HG02642 (cell line): ENCODE measurements at regions not wholly inside any gene's neighbourhood (a gene's known extent, or its start where the extent isn't known, plus 50 kb on each side); places are given as distances from the start of the nearest gene placed in this dataset.
"Not testable (repeated sequence)": the region's sequence is repeated elsewhere in the genome, so short reads cannot be mapped to it uniquely, and the experiment has no call there.

Source experiments
- ATAC-seq: cut with Tn5 transposase; IDR thresholded peaks from one replicate; pipeline ENCODE4 v1.9.1; 2021; ENCODE audit warnings: mild to moderate bottlenecking; ENCODE audit not compliant: unreplicated experiment, poor library complexity

DNA sequence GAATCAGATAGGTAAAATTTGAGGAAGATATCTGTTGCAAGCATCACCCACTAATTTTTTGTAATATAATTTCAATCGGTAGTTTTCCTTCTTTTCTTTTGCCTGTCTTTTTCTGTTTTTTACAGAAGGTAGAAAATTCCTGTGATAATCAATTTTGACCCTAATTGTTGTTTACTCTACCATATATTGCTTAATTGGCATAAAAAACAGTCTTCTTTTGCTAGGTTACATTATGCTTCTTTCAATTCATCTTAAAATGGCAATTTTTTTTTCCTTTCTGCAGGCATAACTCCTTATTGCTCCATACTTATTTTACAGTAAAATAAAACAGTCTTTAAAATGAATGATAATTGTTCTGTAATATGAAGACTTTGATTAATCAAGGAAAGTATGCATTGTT lies 286.2 kb upstream of the LRP1B start:
- ATAC-seq: no peak

DNA sequence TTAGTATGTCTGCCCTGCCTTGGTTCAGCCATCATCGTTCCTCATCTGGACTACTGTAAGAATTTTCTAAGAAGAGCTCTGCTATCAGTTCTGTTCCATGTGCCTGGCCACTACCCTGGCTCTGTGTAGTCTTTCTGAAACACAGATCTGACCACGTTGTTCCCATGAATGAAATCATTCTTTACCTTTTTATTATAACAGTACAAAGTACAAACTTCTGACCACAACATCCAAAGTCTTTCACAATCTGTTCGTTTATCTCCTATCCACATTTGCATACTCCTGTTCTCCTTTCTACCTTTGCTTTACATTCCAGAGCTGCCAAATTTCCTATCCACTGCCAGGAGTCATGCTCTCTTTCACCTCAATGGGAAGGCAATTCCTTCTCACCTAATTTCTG lies 284.6 kb upstream of the LRP1B start:
- no peak for ATAC-seq

DNA sequence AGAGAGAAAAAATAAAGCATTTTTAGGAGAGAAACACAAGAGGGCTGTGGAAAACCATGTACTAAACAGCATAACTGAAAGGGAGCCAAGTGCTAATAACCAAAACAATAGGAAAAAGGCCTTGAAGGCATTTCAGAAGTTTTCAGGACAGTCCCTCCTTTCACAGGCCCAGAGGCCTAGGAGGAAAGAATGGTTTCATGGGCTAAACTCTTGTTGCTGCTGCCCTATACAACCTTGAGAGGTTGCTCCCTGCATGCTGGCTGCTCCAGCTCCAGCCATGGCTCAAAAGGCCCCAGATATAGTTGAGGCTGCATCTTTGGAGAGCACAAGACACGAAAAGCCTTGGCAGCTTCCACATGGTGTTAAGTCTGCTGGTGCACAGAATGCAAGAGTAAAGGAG lies 267.4 kb upstream of the LRP1B start:
- ATAC-seq: no peak

DNA sequence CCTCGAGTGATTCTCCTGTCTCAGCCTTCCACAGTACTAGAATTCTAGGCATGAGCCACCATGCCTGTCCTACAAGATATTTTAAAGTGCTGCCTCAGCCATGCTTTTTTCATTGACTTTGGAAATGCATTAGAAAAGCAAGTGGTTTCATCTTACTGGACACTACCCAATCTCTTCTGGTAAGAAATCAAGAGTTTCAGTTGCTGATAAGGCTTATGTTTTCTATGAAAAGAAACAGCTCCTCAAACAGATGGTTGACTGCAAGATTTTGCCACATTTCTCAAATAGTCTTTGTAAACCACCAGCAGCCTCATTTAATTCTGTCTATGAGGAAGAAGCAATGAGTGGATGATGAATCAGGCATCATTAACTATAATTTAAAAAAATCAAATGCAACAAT lies 264.5 kb upstream of the LRP1B start:
- no peak for ATAC-seq

DNA sequence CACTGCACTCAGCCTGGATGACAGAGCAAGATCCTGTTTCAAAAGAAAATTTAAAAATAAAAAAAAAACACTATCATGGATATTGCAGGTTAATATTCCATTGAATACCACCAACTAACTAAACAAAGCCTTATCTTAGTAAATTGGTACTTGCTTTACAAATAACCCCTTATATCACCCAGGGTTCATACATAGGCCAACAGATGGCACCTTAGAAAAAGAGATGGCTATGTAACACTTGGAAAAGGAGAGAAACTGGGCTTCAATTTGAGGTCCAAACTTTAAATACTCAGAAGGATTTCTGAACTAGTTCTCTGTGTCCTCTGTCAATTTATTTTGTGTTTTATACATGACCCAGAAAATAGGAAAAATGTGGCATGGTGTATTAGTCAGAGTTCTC lies 249.6 kb upstream of the LRP1B start:
- no peak for ATAC-seq

DNA sequence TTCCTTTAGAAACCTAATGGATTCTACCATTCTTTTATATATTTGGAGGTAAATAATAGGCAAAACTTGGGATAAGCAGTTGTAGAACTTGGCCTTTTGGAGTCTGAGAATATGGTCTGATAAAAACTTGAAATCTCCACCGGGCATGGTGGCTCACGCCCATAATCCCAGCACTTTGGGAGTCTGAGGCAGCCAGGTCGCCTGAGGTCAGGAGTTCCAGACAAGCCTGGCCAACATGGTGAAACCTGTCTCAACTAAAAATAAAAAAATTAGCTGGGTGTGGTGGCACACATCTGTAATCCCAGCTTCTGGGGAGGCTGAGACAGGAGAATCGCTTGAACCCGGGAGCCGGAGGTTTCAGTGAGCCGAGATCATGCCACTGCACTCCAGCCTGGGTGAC lies 231.3 kb upstream of the LRP1B start:
- ATAC-seq: not testable (repeated sequence)

DNA sequence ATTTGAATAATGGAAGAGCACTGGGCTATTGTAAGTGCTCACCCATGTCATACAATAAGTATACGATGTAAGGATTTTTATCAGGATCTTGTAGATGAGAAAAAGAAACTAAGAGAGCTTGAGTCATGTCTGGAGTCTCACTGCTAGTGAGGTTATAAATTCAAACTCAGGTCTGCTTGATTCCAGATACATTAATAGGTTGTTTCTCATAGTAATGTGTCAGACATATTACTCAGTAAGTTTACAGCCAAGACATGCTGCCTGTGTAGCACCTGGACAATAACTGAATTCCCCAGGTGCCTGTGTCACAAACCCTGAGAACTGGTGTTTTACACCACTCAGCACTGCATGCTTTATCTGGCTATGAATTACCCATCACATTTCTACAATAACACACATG lies 216.9 kb upstream of the LRP1B start:
- ATAC-seq: no peak

DNA sequence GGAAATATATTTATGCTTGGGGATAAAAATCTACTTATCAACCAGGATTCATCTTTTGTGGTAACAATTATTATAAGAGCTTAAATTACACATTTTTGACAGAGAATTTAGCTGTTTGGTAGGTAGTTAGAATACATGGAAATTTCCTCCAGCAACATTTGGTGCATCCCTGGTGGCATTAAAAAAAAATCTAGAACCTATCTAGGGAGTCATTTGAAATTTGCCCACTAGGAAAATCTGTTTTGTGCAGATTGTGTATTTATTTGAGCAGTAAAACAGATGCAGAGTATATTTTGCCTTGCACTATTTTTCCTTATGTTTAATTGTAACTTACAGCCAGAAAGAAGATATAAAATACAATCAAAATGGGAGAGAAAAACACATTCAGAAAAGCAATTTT lies 208.4 kb upstream of the LRP1B start:
- ATAC-seq: no peak

DNA sequence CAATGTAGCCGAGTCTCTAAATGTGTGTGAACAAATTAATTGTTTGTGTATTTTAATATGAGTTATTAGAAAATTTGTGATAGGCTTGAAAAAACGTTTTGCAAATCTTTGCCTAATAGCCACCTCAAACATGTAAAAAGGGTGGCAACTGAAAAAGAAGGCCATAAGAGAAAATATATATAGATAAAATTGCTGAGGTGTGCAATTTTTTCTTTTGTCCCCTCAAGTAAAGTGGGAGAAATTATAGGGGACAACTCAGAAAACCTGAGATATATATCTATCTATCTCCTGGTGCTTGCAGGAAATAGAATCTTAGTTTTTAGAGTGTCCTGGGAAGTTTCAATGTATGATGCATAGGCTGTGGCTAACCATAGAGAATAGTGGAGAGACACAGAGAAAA lies 201.4 kb upstream of the LRP1B start:
- no peak for ATAC-seq

DNA sequence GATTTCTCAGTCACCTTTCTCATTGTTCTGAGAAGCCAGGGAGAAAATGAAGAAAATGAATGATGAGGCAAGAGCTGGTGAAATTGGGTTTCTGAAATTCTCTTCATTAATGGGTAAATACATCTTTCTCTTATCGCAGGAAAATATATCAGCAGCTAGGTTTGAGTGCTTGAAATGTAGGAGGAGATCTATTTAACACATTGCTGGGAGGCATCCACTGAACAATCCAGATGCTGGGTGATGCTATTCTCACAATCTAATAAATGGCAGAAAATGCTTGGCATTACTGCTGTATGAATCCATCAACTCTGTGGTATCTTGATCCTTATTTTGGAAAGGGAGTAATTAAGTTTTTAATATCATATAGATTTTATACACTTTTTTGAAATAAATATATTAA lies 199.6 kb upstream of the LRP1B start:
- no peak for ATAC-seq

DNA sequence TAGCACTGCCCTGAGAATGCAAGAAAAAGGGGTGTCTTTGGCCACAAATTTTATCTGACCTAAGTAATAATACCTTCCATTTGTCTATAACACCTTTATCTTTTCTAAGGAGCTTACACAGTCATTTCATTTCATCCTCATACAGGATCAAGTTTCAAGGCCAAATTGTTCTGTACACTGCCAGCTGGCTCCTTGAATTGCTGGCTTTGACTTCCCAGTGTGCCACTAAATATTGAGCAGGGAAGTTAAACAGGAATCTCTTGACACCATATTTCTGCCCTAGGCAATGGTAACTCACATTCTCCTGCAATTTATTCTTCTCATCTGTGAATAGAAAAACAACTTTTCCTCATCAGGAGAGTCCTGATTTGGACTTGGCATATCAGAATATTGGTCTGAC lies 195.1 kb upstream of the LRP1B start:
- no peak for ATAC-seq

DNA sequence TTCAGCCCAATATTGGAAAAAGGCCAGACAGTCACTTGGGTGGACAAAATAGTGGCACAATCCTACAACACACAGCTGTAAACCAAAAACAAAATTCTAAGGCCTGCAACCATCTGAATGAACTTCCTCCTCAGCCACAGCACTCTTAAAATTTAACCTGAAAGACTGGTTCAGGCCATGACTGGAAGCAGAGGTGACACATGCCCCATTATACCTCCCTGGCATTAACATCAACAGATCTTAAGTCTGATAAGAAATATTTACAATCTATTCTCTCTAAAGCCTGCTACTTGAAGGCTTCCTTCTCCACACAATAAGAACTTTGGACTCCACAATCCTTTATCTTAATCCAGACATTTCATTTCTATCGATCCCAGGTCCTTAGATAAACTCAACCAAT lies 192.4 kb upstream of the LRP1B start:
- no peak for ATAC-seq

DNA sequence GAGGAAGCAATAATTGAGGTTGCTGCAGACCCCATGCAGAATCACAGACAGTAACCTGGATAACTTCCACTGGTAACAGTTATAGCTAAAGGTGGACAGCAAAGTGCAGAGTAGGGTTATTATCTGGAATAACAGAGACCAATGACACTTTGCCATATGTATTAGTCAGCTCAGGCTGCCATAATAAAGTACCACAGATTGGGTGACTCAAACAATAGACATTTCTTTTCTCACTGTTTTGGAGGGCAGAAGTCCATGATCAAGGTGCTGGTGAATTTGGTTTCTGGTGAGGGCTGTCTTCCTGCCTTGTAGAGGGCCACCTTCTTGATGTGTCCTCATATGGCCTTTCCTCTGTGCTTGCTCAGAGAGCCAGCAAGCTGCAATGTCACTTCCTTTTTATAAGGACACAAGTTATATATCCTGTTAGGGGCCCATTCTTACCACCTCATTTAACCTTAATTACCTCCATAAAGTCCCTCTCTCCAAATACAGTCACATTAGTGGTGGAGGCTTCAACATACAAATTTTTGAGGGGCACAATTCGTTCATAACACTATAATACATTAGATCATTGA lies 191.0 kb upstream of the LRP1B start:
- no peak for ATAC-seq

DNA sequence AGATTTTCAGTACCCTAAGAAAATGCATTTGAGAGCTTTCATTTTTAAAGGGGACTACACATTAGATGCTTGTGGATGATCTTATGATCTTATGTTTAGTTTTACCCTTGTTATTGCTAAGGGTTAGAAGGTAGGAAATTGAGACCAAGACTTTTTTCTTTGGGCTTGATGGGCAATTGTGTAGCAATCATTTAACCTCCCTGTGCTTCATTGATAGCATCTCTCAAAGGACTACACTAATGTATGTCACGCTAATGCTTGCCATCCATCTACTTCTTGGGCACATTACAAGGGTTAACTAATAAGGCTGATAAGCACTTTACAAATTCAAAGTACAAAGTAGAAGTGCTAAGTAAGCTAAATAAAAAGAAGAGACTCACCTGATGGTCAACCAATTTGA lies 189.3 kb upstream of the LRP1B start:
- ATAC-seq: no peak

DNA sequence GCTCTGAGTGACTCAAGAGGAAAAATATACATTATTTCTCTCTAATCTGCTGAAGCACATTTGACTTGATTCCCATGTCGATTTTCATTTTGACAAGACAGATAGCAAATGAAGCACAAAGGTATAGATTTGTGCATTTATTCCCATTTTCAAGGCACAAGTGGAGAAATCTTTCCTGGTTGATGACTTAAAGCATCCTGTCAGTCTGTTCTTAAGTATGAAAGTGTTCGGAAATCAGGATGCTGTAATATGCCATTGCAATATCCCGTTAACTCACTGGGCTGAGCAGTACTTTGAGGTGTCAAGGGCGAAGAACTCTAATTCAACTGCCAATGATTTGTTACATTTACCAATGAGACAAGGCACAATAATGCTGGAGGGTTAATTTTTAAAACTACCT lies 185.2 kb upstream of the LRP1B start:
- ATAC-seq: no peak

DNA sequence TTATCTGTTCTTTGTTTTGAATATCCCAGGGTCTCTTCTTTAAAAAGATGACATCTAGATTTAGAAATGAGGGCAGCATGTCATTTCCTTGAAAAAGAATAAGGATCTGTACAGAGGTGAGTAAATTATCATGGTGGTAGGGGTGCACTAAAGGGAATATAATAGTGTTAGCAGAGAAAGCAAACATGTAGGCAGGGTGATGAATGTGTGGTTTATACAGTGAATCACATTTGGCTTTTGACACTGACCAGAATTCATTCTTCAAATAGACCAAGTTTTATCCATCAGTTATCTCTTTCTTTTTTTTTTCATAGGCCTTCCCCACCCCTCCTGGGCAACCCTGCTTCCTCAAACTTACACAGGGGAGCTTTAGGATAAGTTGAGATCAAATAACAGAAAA lies 184.5 kb upstream of the LRP1B start:
- no peak for ATAC-seq

DNA sequence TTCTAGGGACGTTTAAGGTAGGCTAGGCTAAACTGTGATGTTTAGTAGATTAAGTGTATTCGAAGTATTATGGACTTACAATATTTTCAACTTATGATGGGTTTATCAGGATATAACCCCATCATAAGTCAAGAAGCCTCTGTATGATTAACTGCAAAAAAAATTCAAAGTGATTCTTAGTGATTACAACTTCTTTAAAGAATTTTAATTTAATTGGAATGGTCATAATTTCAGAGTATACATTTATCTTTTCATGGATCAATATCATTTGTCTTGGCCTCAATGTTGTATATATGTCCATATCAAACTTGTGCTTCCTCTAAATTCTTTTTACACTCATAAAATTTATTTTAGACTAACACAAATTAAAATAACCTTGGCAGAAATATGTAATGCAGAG lies 183.3 kb upstream of the LRP1B start:
- ATAC-seq: no peak

DNA sequence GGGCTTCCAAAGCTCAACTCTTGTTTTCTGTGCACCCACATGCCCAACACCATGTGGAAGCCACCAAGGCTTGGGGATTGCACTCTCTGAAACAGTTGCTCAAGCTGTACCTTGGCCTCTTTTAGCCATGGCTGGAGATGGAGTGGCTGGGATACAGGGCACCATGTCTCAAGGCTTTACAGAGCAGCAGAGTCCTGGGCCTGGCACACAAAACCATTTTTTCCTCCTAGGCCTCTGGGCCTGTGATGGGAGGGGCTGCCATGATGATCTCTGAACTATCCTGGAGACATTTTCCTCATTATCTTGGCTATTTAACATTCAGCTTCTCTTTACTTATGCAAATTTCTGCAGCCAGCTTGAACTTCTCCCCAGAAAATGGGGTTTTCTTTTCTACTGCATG lies 179.7 kb upstream of the LRP1B start:
- no peak for ATAC-seq

DNA sequence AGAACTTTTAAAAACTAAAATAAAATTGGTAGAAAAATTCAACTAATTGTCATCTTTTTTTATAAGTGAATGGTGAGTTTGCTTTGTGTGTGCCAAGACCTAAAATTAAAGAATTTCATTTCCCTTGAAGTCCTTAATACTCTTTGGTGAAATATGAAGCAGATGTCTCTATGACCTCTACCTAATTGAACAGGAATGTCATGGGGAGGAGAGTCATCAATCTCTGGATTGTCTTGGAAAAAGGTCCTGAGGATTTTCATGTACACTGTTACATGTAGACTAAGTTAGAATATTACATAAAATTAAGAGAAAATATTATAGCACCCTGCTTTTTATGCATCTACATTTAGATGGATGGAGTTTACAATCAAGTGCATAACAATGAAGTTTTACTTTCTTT lies 177.9 kb upstream of the LRP1B start:
- ATAC-seq: no peak

DNA sequence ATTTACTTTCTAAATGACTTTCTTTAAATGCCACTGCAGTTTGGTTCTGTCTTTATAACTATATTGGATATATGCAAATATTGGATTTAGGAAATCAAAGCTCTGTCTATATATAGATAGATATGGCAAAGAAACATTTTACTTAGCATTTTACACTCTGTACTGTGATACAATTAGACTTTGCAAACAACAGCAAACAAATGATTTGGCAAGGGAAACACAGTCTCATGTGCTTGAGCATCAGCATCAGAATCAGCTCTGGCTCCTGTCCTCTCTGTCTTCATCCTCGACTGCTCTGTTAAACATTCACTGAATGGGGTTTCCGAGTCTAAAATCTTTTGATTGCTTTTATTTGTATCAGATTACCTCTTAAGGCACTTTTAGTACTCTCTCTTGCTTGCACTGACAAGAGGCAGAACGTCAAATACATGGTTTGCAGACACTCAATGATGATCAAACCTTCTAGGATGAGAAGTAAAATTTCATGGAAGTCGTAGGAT lies 176.8 kb upstream of the LRP1B start:
- no peak for ATAC-seq

DNA sequence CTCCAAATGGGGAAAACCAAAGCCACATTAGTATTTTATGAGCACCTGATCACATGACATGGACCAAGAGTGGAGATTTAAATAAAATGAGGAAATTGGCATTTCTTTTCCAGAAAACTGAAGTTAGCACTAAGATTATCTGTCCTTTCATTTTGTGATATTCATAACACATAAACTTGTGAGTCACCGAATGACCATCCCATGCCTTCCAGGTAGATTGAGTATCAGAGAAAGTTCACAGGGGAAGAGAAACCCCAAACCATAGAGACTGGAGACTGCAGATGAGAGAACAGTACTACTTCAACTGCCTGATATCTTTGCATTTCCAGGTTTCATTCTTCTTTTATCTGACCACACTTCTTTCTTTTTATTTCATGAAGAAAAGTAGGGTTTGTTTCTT lies 176.3 kb upstream of the LRP1B start:
- no peak for ATAC-seq

DNA sequence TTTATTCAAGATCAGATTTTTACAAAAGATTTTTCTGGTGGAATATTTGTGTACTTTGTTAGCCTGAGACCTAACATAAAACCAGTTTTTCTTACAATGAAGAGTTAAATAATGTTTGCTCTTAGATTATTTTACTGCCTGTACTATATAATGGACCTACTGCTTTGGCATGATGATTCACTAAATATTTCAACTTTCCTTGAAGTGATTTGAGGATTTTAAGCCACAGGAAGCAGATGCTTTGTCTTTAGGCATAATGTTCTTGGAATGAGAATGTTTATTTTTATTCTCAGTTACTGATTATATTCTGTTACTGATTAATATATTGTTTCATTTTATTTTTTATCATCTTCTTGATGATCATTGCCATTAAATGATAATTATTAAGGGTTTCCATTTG lies 175.3 kb upstream of the LRP1B start:
- ATAC-seq: no peak

DNA sequence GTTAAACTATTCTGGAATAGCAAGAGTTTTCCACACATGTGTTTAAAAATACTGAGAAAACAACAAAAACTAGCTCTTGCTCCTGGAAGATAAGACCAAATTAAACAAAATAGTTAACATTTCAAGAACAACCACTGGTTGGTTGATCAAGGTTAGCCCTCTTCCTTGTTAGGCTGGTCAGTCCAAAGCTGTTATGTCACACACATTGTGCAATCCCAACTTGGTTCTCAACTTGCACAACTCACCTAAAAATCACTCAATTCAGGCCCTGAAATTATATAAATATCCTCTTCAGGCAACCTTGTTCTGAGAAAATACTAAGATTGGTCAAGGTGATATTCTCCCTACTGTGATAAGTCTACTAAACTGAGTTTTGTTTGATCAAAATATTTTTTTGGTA lies 169.7 kb upstream of the LRP1B start:
- ATAC-seq: no peak
